ENCODE measurements at regions not wholly inside any gene's neighbourhood (a gene's known extent, or its start where the extent isn't known, plus 50 kb on each side); places are given as distances from the start of the nearest gene placed in this dataset.

DNA sequence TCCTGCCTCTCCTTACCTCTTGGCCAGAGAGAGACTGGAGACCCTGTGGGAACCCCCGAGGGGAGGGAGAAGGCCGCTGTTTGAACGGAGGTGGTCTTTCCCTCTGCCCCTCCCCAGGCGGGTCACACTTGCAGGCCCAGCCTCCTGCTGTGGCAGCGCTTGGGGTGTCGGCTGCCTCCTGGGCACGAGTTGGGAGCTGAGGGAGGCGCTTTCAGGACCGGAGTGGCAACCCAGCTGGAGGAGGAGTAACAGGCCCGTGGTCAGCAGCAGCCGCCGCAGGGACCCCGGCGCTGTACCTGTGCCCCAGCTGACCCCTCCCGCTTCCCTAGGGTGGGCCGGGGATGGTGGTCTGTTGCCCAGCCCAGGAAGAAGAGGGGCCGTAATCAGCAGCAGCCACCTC is 278.3 kb downstream of the SEC14L1 start:
- no peak for DNase-seq (ENCODE audit: low read depth)

- no peak for DNase-seq (ENCODE audit: low read depth)
Observed at GRCh38 chr17:77419547-77420094, 278.9 kb downstream of the SEC14L1 start.

- DNase-seq (ENCODE audit: low read depth), result no peak
Observed at GRCh38 chr17:77420095-77420803, 279.5 kb downstream of the SEC14L1 start.

DNA sequence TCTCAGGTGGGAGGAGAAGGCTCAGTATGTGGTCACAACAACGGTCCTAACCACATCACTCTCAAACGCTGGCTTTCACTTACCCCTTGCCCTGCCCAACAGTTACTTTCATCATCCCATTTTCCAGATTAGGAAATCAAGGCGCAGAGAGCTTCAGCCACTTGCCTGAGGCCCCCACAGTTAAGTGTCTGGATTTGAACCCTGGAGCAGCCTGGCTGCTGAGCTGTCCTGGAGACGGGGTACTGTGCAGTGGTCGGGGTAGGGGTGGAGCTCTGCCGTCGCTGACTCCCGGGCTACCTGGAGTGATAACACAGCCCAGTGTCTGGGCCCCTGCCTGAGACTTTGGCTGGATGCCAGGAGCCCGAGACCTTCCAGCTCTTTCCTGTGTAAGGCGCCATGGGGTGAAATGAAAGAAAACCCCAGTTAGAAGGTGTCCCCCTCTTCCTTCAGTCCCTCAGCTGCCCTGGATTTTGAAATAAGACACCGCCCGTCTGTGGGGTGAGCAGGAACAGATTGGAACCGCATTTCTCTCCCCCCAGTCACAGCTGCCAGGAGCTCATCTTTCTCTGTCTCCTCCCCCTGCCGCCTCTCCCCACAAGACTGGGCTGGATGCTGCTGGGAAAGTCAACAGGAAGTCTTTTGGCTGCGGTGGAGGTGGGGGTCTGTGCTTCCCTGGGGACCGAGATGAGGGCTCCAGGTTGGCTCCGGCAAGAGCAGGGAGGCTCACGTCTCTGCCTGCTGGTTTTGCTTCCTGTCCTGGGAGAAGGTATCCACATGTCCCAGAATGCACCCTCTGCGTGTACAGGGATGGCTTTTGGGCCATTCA is 280.2 kb downstream of the SEC14L1 start:
- DNase-seq (ENCODE audit: low read depth), result peak; percentile 64

- DNase-seq (ENCODE audit: low read depth), result no peak
Observed at GRCh38 chr17:77421630-77421972, 280.8 kb downstream of the SEC14L1 start.

- DNase-seq (ENCODE audit: low read depth), result no peak
Observed at GRCh38 chr17:77422104-77422747, 281.5 kb downstream of the SEC14L1 start.

- DNase-seq (ENCODE audit: low read depth), result no peak
Observed at GRCh38 chr17:77422748-77423113, 282.0 kb downstream of the SEC14L1 start.

DNA sequence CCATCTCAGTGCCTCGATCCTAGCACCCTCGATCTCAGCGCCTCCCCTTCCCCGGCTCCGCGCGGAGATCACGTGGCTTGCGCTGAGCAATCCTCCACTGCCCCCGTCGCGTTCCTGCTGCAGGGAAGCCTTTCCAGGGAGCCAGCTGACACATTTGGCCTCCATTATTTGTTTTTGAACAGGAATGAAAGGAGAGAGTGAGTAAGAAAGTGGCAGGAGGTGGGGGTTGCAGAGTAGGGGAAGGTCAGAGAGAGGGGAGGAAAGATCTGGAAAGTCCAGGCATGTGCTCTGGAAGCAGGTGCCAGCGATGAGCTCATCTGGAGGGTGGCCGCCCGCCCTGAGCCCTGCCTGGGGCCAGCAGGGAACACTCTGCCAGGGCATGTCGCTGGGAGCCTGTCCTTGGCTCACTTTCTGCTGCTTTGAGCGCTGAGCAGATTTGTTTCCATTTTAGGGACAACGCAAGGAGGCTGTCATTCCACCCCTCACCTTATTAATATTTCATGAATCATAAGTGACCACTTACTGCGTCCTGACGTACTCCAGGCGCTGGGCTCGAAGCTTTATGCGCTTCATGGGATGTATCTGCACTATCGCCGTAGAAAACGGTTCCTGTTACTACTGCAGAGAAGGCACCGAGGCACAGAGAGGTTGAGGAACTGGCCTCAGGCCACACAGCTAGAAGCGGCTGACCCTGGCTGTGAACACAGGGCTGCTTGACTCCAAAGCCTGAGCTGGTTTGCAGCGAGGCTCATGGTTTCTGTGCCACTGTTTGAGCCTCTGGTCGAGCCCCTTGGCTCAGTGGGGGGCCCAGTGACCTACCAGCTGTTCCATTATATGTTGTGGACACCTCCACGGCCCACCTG is 283.1 kb downstream of the SEC14L1 start:
- DNase-seq (ENCODE audit: low read depth), result peak; percentile 93

- DNase-seq (ENCODE audit: low read depth), result peak; percentile 57
Observed at GRCh38 chr17:77424585-77425344, 284.0 kb downstream of the SEC14L1 start.

DNA sequence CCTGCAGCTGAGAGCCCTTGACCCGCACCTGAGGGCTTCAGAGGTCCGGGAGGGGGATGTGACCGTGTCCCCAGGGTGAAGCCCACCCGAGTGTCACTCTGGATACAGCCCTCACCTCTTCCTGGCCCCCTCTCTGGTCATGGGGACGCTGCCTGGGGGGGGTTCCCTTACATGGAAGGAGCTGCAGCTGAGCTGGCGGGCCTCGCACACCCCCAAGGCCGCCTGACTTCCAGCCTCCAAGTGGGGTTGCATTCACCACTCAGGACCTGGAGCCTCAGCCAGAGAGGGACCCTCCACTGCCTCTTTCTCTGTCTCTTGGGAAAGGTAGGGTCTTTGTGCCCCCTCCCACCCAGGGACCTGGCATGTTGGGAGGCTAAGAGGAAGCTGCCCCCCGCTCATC is 284.6 kb downstream of the SEC14L1 start:
- no peak for DNase-seq (ENCODE audit: low read depth)

DNA sequence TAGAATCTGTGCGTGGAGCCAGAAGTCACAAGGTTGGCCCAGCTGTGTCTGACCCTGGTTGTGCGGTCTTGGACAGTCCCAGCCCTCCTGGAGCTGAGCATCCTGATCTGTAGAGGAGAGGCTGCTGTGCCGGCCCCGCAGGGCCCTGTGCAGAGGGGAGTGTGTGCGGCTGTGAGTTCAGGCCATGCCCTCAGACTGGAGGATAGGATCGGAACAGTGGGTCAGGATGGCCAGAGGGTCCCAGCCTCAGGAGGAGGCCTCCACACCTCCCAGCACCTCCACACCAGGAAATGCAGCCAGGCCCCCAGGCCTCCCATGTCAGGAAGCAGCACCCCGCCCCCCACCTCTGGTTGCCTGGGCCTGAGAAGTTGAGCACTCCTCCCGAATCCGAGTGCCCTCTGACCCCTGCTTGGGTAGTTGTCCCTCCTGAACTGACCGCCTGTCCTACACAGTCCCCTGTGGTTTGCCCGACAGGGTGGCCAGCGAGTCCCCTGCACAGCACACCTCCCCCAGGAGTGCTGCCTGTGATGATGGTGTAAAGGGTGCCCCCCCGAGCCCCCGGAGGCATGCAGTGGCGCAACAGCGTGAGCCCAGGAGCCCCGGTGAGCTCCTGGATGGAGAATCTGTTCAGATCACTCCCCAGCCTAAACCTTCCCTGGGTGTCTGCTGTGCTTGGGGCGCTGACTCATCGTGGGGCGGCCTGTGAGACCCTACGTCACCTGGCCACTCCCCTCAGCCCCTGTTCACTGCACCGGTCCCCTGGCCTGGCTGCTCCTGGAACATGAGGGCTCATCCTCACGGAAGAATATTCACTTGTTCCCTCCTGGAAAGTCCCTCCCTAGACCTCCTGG is 285.2 kb downstream of the SEC14L1 start:
- no peak for DNase-seq (ENCODE audit: low read depth)

GRCh38 chr17:77426676-77427386 is 286.1 kb downstream of the SEC14L1 start:
- DNase-seq (ENCODE audit: low read depth), result no peak

- DNase-seq (ENCODE audit: low read depth), result no peak
Observed at GRCh38 chr17:77427391-77427991, 286.7 kb downstream of the SEC14L1 start.

GRCh38 chr17:77428020-77428748 is 287.4 kb downstream of the SEC14L1 start:
- no peak for DNase-seq (ENCODE audit: low read depth)

GRCh38 chr17:77428749-77429368 is 288.1 kb downstream of the SEC14L1 start:
- no peak for DNase-seq (ENCODE audit: low read depth)

GRCh38 chr17:77429369-77429968 is 288.7 kb downstream of the SEC14L1 start:
- no peak for DNase-seq (ENCODE audit: low read depth)

DNA sequence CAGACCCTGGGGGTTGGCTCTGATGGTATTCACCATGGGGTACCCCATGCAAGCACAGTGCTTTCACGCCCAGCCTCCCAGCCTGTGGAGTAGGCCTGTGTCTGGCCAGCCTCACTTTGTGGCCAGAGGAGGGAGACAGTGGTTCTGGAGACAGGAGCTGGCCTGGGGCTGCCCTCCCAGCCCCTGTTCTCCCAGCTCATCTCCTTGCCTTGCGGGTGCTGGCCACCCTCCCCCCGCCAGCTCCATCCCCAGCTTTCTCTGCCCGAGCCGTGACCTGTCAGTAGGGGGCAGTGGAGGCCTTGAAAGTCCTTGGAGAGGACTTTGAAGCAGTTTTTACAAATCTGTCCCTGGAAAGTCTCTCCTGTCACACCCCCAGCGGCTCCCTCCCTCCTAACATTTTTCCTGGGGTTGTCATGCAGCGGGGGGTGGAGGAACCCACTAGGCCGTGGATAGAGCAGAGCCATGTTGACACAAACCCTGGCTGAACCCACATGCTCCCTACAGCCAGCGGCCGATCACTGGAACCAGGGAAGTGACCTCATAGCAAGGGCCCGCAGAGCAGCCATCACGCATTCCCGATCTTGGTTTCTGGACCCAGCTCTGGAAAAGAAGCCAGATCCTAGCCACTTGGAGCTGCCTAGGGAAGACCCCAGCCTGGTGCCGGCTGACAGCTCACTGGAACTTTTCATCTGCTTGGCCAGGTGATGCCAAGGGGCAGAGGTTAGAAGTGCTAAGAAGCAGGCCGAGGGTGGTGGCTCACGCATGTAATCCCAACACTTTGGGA is 289.4 kb downstream of the SEC14L1 start:
- DNase-seq (ENCODE audit: low read depth), result peak; percentile 99

Measured in GM04504 (cell line).